Heart left ventricle (tissue), 13 donors: ENCODE measurements at regions not wholly inside any gene's neighbourhood (a gene's known extent, or its start where the extent isn't known, plus 50 kb on each side); places are given as distances from the start of the nearest gene placed in this dataset.

Source experiments
- CTCF ChIP-seq, 12 donors: fragments of 200-600 bp; sonication (generic) in 4 of 12; IDR thresholded peaks; one replicate each; pipeline versions ENCODE4 v1.5.0 to v1.8.0; 2018 to 2022; ENCODE audit warnings: antibody characterized with exemption in 12 of 12, mild to moderate bottlenecking in 5 of 12
- POLR2A ChIP-seq, 2 donors: fragments of 450-650 bp; IDR thresholded peaks; one replicate each; pipeline ENCODE4 v1.6.1; 2017; ENCODE audit warnings: antibody characterized with exemption in 2 of 2, mild to moderate bottlenecking in 2 of 2, moderate library complexity in 2 of 2
- donor health status: ischemic (EF 13 %, LVEDD 7.1; RV severe dilation, severe dysfunction).
- donor health status: DM: no; HTN: yes; CAD: no.
- donor health status: DM: no; HTN: no; CAD: no.
- donor health status: ischemic (EF 25% LVEDD 6.9; RV normal size, moderate dysfunction).
- donor health status: ischemic (EF 25% LVEDD 5.7; RV mildly dilated, moderate dysfunction).
- donor health status: ischemic (EF 35%, LVEDD 5.7; RV mildly dilated, moderate dysfunction).
- donor health status: nonischemic (EF 11% LVEDD 7.7; RV severe dilation, severe dysfunction).
- donor health status: DM: yes; HTN: yes; CAD: no.
- donor health status: PGD.
- donor health status: ischemic (EF 29% LVEDD 5.4; RV normal size, mild dysfunction).
- donor health status: nonischemic (EF 23%, LVEDD 6.1; RV moderate dilation, normal function).

DNA sequence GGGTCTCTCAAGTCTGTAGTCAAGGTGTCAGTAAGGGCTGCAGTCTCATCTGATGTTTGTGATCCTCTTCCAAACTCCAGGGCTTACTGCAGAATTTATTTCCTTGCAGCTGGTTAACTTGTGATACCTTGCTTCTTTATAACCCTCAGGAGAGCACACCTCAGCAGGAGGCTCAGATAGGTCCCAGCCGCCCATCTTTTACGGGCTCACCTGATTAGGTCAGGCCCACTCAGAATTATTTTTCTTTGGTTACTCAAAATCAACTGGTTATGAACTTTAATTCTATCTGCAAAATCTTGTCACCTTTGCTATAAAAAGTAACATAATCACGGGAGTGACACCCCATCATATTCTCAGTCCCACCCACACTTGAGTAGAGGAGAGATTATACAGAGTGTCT, 99.9 kb upstream of the BEND4 start:
- no peak for TF ChIP-seq CTCF (IDR thresholded peaks at IDR 0.05)
- no peak for TF ChIP-seq POLR2A (IDR thresholded peaks at IDR 0.05)
